ENCODE measurements at regions not wholly inside any gene's neighbourhood (a gene's known extent, or its start where the extent isn't known, plus 50 kb on each side); places are given as distances from the start of the nearest gene placed in this dataset.

GRCh38 chr14:27573018-27573417, 975.2 kb upstream of the NOVA1 start:
- no peak overlapping the region for H3K27ac ChIP-seq (ENCODE audit: low read depth in 1 of 2, low read length in 1 of 2)
- H3K9me3 ChIP-seq (ENCODE audit: control insufficient read depth in 4 of 4, insufficient read depth in 3 of 4, low read length in 3 of 4): peaks cover 0 to 10% (median 3%) of the 10 kb centered on the region in 4 donors
- no peaks in the 10 kb centered on the region for H3K27me3 ChIP-seq (ENCODE audit: control insufficient read depth in 3 of 3, insufficient read depth in 3 of 3, low read length in 2 of 3)
- H3K4me3 ChIP-seq: no peak overlapping the region
- H3K36me3 ChIP-seq (ENCODE audit: control insufficient read depth in 4 of 4, insufficient read depth in 4 of 4, low read length in 4 of 4): no peaks in the 10 kb centered on the region
- TF ChIP-seq, protein P1, sequence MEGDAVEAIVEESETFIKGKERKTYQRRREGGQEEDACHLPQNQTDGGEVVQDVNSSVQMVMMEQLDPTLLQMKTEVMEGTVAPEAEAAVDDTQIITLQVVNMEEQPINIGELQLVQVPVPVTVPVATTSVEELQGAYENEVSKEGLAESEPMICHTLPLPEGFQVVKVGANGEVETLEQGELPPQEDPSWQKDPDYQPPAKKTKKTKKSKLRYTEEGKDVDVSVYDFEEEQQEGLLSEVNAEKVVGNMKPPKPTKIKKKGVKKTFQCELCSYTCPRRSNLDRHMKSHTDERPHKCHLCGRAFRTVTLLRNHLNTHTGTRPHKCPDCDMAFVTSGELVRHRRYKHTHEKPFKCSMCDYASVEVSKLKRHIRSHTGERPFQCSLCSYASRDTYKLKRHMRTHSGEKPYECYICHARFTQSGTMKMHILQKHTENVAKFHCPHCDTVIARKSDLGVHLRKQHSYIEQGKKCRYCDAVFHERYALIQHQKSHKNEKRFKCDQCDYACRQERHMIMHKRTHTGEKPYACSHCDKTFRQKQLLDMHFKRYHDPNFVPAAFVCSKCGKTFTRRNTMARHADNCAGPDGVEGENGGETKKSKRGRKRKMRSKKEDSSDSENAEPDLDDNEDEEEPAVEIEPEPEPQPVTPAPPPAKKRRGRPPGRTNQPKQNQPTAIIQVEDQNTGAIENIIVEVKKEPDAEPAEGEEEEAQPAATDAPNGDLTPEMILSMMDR (IDR thresholded peaks at IDR 0.05; ENCODE audit: control extremely low read depth, extremely low read depth): no peak
- no peak overlapping the region for H3K9ac ChIP-seq (ENCODE audit: insufficient read depth in 1 of 2, low read length in 2 of 2)
- no peaks in the 10 kb centered on the region for H3K4me1 ChIP-seq (ENCODE audit: control insufficient read depth in 5 of 5, insufficient read depth in 5 of 5, low read length in 5 of 5)
- 94 to 97% methylated on average over 2 of the region's 2 CpGs for WGBS, 2 donors
- ATAC-seq (ENCODE audit: insufficient read depth, low FRiP score) (no peak), DNase-seq (peak in 1 of 3 donors; percentile 0)

GRCh38 chr14:27587103-27587502, 989.3 kb upstream of the NOVA1 start:
- 62 to 81% methylated on average over 3 of the region's 3 CpGs for WGBS, 2 donors

GRCh38 chr14:27605282-27605681, 1007.4 kb upstream of the NOVA1 start:
- TF ChIP-seq, protein P1 (IDR thresholded peaks at IDR 0.05; ENCODE audit: control extremely low read depth, extremely low read depth): no peak
- no peak for ATAC-seq (ENCODE audit: insufficient read depth, low FRiP score)
- 33 to 43% methylated on average over 3 of the region's 3 CpGs for WGBS, 2 donors
- H3K36me3 ChIP-seq (ENCODE audit: control insufficient read depth in 4 of 4, insufficient read depth in 4 of 4, low read length in 4 of 4): no peaks in the 10 kb centered on the region
- no peaks in the 10 kb centered on the region for H3K9me3 ChIP-seq (ENCODE audit: control insufficient read depth in 4 of 4, insufficient read depth in 3 of 4, low read length in 3 of 4)
- H3K27ac ChIP-seq (ENCODE audit: low read depth in 1 of 2, low read length in 1 of 2): no peak overlapping the region
- no peak overlapping the region for H3K4me3 ChIP-seq
- DNase-seq: no peak
- H3K4me1 ChIP-seq (ENCODE audit: control insufficient read depth in 5 of 5, insufficient read depth in 5 of 5, low read length in 5 of 5): no peaks in the 10 kb centered on the region
- no peak overlapping the region for H3K9ac ChIP-seq (ENCODE audit: insufficient read depth in 1 of 2, low read length in 2 of 2)
- H3K27me3 ChIP-seq (ENCODE audit: control insufficient read depth in 3 of 3, insufficient read depth in 3 of 3, low read length in 2 of 3): no peaks in the 10 kb centered on the region

More at GRCh38 chr14:27587103-27587502, 989.3 kb upstream of the NOVA1 start:
- no peak for ATAC-seq (ENCODE audit: insufficient read depth, low FRiP score)
- Histone ChIP-seq H3K27me3 (ENCODE audit: control insufficient read depth in 3 of 3, insufficient read depth in 3 of 3, low read length in 2 of 3) (no peaks in the 10 kb centered on the region), H3K36me3 (ENCODE audit: control insufficient read depth in 4 of 4, insufficient read depth in 4 of 4, low read length in 4 of 4) (no peaks in the 10 kb centered on the region), H3K27ac (ENCODE audit: low read depth in 1 of 2, low read length in 1 of 2) (no peak overlapping the region), H3K4me3 (no peak overlapping the region), H3K4me1 (ENCODE audit: control insufficient read depth in 5 of 5, insufficient read depth in 5 of 5, low read length in 5 of 5) (no peaks in the 10 kb centered on the region), H3K9ac (ENCODE audit: insufficient read depth in 1 of 2, low read length in 2 of 2) (no peak overlapping the region), H3K9me3 (ENCODE audit: control insufficient read depth in 4 of 4, insufficient read depth in 3 of 4, low read length in 3 of 4) (no peaks in the 10 kb centered on the region)
- TF ChIP-seq, protein P1 (IDR thresholded peaks at IDR 0.05; ENCODE audit: control extremely low read depth, extremely low read depth): no peak
- no peak for DNase-seq

DNA sequence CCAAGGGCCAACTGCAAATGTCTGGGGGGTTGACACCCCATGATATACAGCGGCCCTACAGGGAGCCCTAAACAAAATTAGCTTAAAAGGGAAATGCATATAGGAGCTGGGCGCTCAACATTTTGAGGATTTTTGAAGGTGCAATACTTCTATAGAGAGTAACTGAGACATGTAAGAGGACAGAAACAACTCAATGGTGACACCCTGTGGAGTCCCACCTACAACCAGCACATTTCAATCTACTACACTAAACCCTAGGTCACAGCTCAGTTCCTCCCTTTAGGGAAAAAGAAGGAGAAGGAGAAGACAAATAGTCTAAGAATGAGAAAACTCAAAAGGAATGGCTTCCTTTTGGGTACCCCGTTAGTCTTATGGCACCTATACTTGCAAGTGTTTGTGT, 1010.5 kb upstream of the NOVA1 start:
- TF ChIP-seq, protein P1 (IDR thresholded peaks at IDR 0.05; ENCODE audit: control extremely low read depth, extremely low read depth): no peak
- Histone ChIP-seq H3K27me3 (ENCODE audit: control insufficient read depth in 3 of 3, insufficient read depth in 3 of 3, low read length in 2 of 3) (no peaks in the 10 kb centered on the region), H3K4me1 (ENCODE audit: control insufficient read depth in 5 of 5, insufficient read depth in 5 of 5, low read length in 5 of 5) (no peaks in the 10 kb centered on the region), H3K36me3 (ENCODE audit: control insufficient read depth in 4 of 4, insufficient read depth in 4 of 4, low read length in 4 of 4) (no peaks in the 10 kb centered on the region), H3K9me3 (ENCODE audit: control insufficient read depth in 4 of 4, insufficient read depth in 3 of 4, low read length in 3 of 4) (no peaks in the 10 kb centered on the region), H3K9ac (ENCODE audit: insufficient read depth in 1 of 2, low read length in 2 of 2) (no peak overlapping the region), H3K27ac (ENCODE audit: low read depth in 1 of 2, low read length in 1 of 2) (no peak overlapping the region), H3K4me3 (no peak overlapping the region)
- no peak for ATAC-seq (ENCODE audit: insufficient read depth, low FRiP score)
- 83 to 87% methylated on average over 3 of the region's 3 CpGs for WGBS, 2 donors
- no peak for DNase-seq

All from lung (tissue), 11 donors.